ENCODE measurements at regions not wholly inside any gene's neighbourhood (a gene's known extent, or its start where the extent isn't known, plus 50 kb on each side); places are given as distances from the start of the nearest gene placed in this dataset.

- no peak overlapping the region for H3K4me3 ChIP-seq (ENCODE audit: low read depth, low read length)
- in situ Hi-C loops (cut with HindIII; ENCODE audit: low sequenced_read_pairs) = no loop called here
- no peak for DNase-seq (ENCODE audit: low read depth, low spot score)
- no peak for TF ChIP-seq CTCF (IDR thresholded peaks at IDR 0.05; ENCODE audit: low read depth, low read length)
Measured at GRCh38 chr6:21491955-21492354, 101.6 kb upstream of the SOX4 start.

DNA sequence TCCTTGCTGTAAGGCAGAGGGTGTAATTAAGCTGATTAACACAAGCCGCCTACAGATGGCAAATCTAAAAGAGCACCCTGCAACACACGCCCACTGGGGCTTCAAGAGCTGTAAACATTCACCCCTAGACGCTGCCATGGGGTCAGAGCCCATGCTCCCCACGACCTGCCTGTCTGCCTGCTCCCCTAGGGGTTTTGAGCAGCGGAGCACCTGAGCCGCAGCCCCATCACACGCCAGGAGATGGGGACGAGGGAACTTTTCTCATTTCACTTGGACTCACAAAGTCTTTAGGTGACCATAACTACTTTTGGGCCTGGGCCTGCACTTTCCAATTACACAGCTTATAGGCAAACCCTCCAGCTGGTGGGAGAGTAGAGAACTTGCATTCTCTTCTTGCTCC is 99.0 kb upstream of the SOX4 start:
- DNase-seq (ENCODE audit: low read depth, low spot score) = no peak
- in situ Hi-C loops (cut with HindIII; ENCODE audit: low sequenced_read_pairs) = no loop called here
- TF ChIP-seq CTCF (IDR thresholded peaks at IDR 0.05; ENCODE audit: low read depth, low read length) = no peak
- H3K4me3 ChIP-seq (ENCODE audit: low read depth, low read length) = no peak overlapping the region

- no peak for TF ChIP-seq CTCF (IDR thresholded peaks at IDR 0.05; ENCODE audit: low read depth, low read length)
- in situ Hi-C loops (cut with HindIII; ENCODE audit: low sequenced_read_pairs) = no loop called here
- no peak for DNase-seq (ENCODE audit: low read depth, low spot score)
Measured at GRCh38 chr6:21496196-21496595, 97.4 kb upstream of the SOX4 start.

DNA sequence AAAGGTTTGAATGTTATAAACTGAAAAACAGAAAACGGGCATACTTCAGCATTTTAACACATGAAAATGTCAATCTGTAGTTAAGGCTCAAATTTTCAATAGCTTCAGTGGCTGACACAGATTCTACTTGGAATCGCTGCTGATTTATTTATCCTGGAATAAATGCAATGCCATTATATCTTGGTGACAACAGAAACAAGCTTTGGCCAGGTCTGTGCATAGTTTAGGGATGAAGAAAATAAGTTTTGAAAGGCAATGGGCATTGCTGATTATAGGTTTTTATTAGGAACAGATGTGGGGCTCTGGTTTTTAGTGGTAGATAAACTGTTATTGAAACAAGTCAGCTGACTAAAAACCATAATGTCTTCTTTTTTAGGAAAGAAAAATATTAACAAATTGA is 96.8 kb upstream of the SOX4 start:
- in situ Hi-C loops (cut with HindIII; ENCODE audit: low sequenced_read_pairs) = no loop called here
- no peak for TF ChIP-seq CTCF (IDR thresholded peaks at IDR 0.05; ENCODE audit: low read depth, low read length)
- DNase-seq (ENCODE audit: low read depth, low spot score) = no peak
- H3K4me3 ChIP-seq (ENCODE audit: low read depth, low read length) = no peak overlapping the region

More at GRCh38 chr6:21496196-21496595, 97.4 kb upstream of the SOX4 start:
- H3K4me3 ChIP-seq (ENCODE audit: low read depth, low read length) = no peak overlapping the region

GRCh38 chr6:21500314-21501020 is 93.1 kb upstream of the SOX4 start:
- in situ Hi-C loops (cut with HindIII; ENCODE audit: low sequenced_read_pairs) = no loop called here
- TF ChIP-seq CTCF (IDR thresholded peaks at IDR 0.05; ENCODE audit: low read depth, low read length) = no peak
- H3K4me3 ChIP-seq (ENCODE audit: low read depth, low read length) = no peak overlapping the region
- DNase-seq (ENCODE audit: low read depth, low spot score) = no peak

GRCh38 chr6:21501021-21501354 is 92.6 kb upstream of the SOX4 start:
- no peak overlapping the region for H3K4me3 ChIP-seq (ENCODE audit: low read depth, low read length)
- TF ChIP-seq CTCF (IDR thresholded peaks at IDR 0.05; ENCODE audit: low read depth, low read length) = no peak
- in situ Hi-C loops (cut with HindIII; ENCODE audit: low sequenced_read_pairs) = no loop called here
- DNase-seq (ENCODE audit: low read depth, low spot score) = no peak
